ENCODE measurements at regions not wholly inside any gene's neighbourhood (a gene's known extent, or its start where the extent isn't known, plus 50 kb on each side); places are given as distances from the start of the nearest gene placed in this dataset.

GRCh38 chr3:187902041-187902471 lies 156.8 kb upstream of the BCL6 start:
- intact Hi-C loops (cut with DNase I) = loop anchor here in 1 of 4 donors (10.0 kb wide), 1 partner anchor 147 kb away; no protein-coding TSS in a partner anchor
- DNase-seq = no peak
- WGBS, 3 donors = 87 to 90% (median 88%) methylated on average over 14 of the region's 14 CpGs
- Histone ChIP-seq H3K4me3 (no peak overlapping the region), H3K27me3 (no peaks in the 10 kb centered on the region), H3K4me1 (ENCODE audit: insufficient read depth) (no peaks in the 10 kb centered on the region), H3K27ac (no peak overlapping the region), H3K9me3 (no peaks in the 10 kb centered on the region), H3K36me3 (no peaks in the 10 kb centered on the region)
- no peak for TF ChIP-seq POLR2A (IDR thresholded peaks at IDR 0.05)
- no peak for TF ChIP-seq EP300 (IDR thresholded peaks at IDR 0.05)
- no peak for TF ChIP-seq CTCF (IDR thresholded peaks at IDR 0.05)

- Histone ChIP-seq H3K27ac (no peak overlapping the region), H3K9me3 (no peaks in the 10 kb centered on the region), H3K4me3 (no peak overlapping the region), H3K27me3 (no peaks in the 10 kb centered on the region), H3K4me1 (ENCODE audit: insufficient read depth) (no peaks in the 10 kb centered on the region), H3K36me3 (no peaks in the 10 kb centered on the region)
- TF ChIP-seq POLR2A (IDR thresholded peaks at IDR 0.05) (no peak), CTCF (IDR thresholded peaks at IDR 0.05) (no peak), EP300 (IDR thresholded peaks at IDR 0.05) (no peak)
- 93 to 97% (median 96%) methylated on average over 1 of the region's 1 CpG for WGBS, 3 donors
- intact Hi-C loops (cut with DNase I) = loop anchor here in 1 of 4 donors (10.0 kb wide), 1 partner anchor 148 kb away; no protein-coding TSS in a partner anchor
- DNase-seq = no peak
These were observed 157.7 kb upstream of the BCL6 start for GRCh38 chr3:187902936-187903335.

GRCh38 chr3:187903697-187904096 lies 158.4 kb upstream of the BCL6 start:
- Histone ChIP-seq H3K4me1 (ENCODE audit: insufficient read depth) (no peaks in the 10 kb centered on the region), H3K27me3 (no peaks in the 10 kb centered on the region), H3K9me3 (no peaks in the 10 kb centered on the region), H3K36me3 (no peaks in the 10 kb centered on the region), H3K27ac (no peak overlapping the region), H3K4me3 (no peak overlapping the region)
- no peak for TF ChIP-seq EP300 (IDR thresholded peaks at IDR 0.05)
- no peak for TF ChIP-seq CTCF (IDR thresholded peaks at IDR 0.05)
- no peak for TF ChIP-seq POLR2A (IDR thresholded peaks at IDR 0.05)
- intact Hi-C loops (cut with DNase I) = loop anchor here in 1 of 4 donors (10.0 kb wide), 1 partner anchor 149 kb away; no protein-coding TSS in a partner anchor
- WGBS, 3 donors = 83 to 90% (median 85%) methylated on average over 4 of the region's 4 CpGs
- DNase-seq = no peak

- Histone ChIP-seq H3K36me3 (no peaks in the 10 kb centered on the region), H3K27ac (no peak overlapping the region), H3K9me3 (no peaks in the 10 kb centered on the region), H3K4me1 (ENCODE audit: insufficient read depth) (peaks cover 8% of the 10 kb centered on the region), H3K27me3 (no peaks in the 10 kb centered on the region), H3K4me3 (no peak overlapping the region)
- peak in 1 of 5 donors; percentile 39 for DNase-seq
- 61 to 77% (median 63%) methylated on average over 5 of the region's 5 CpGs for WGBS, 3 donors
- TF ChIP-seq CTCF (IDR thresholded peaks at IDR 0.05) (no peak), EP300 (IDR thresholded peaks at IDR 0.05) (no peak), POLR2A (IDR thresholded peaks at IDR 0.05) (no peak)
- intact Hi-C loops (cut with DNase I) = loop anchor here in 1 of 4 donors (10.0 kb wide), 1 partner anchor 152 kb away; no protein-coding TSS in a partner anchor
These were observed 161.1 kb upstream of the BCL6 start for GRCh38 chr3:187906416-187906815.
